ENCODE measurements at regions not wholly inside any gene's neighbourhood (a gene's known extent, or its start where the extent isn't known, plus 50 kb on each side); places are given as distances from the start of the nearest gene placed in this dataset.

- no peak for TF ChIP-seq EZH2 (IDR thresholded peaks at IDR 0.05; ENCODE audit: borderline replicate concordance, insufficient read depth, low read length, poor library complexity, severe bottlenecking)
- TF ChIP-seq, protein P1, sequence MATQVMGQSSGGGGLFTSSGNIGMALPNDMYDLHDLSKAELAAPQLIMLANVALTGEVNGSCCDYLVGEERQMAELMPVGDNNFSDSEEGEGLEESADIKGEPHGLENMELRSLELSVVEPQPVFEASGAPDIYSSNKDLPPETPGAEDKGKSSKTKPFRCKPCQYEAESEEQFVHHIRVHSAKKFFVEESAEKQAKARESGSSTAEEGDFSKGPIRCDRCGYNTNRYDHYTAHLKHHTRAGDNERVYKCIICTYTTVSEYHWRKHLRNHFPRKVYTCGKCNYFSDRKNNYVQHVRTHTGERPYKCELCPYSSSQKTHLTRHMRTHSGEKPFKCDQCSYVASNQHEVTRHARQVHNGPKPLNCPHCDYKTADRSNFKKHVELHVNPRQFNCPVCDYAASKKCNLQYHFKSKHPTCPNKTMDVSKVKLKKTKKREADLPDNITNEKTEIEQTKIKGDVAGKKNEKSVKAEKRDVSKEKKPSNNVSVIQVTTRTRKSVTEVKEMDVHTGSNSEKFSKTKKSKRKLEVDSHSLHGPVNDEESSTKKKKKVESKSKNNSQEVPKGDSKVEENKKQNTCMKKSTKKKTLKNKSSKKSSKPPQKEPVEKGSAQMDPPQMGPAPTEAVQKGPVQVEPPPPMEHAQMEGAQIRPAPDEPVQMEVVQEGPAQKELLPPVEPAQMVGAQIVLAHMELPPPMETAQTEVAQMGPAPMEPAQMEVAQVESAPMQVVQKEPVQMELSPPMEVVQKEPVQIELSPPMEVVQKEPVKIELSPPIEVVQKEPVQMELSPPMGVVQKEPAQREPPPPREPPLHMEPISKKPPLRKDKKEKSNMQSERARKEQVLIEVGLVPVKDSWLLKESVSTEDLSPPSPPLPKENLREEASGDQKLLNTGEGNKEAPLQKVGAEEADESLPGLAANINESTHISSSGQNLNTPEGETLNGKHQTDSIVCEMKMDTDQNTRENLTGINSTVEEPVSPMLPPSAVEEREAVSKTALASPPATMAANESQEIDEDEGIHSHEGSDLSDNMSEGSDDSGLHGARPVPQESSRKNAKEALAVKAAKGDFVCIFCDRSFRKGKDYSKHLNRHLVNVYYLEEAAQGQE (IDR thresholded peaks at IDR 0.05; ENCODE audit: borderline replicate concordance): no peak
- no peak for TF ChIP-seq TAF1 (IDR thresholded peaks at IDR 0.05; ENCODE audit: low read depth)
- TF ChIP-seq SMC3 (conservative IDR thresholded peaks at IDR 0.05; ENCODE audit: poor library complexity): peak; percentile 55
- no peak for TF ChIP-seq POLR2AphosphoS5 (IDR thresholded peaks at IDR 0.05)
- no peak for TF ChIP-seq EP300 (conservative IDR thresholded peaks at IDR 0.05; ENCODE audit: poor library complexity, severe bottlenecking)
- no peak for TF ChIP-seq MXI1 (conservative IDR thresholded peaks at IDR 0.05; ENCODE audit: poor library complexity, severe bottlenecking)
- peak; percentile 66 for TF ChIP-seq RAD21 (conservative IDR thresholded peaks at IDR 0.05)
- peak; percentile 59 for TF ChIP-seq CTCF (IDR thresholded peaks at IDR 0.05; ENCODE audit: poor library complexity, severe bottlenecking)
- no peak overlapping the region for H2AFZ ChIP-seq (ENCODE audit: low read depth, low read length)
- H3K9me2 ChIP-seq (ENCODE audit: insufficient read depth, low read length): no peaks in the 10 kb centered on the region
- H4K20me1 ChIP-seq (ENCODE audit: insufficient read depth): no peaks in the 10 kb centered on the region
- H3K4me3 ChIP-seq (ENCODE audit: low read length): no peak overlapping the region
- H3K9me3 ChIP-seq (ENCODE audit: low read length): no peaks in the 10 kb centered on the region
- H3K36me3 ChIP-seq (ENCODE audit: insufficient read depth, low read length): no peaks in the 10 kb centered on the region
- no peaks in the 10 kb centered on the region for H3K79me2 ChIP-seq (replicated peaks; ENCODE audit: insufficient read depth, low read length)
- H3F3A ChIP-seq (ENCODE audit: insufficient read depth, low read length, poor library complexity, severe bottlenecking): no peaks in the 10 kb centered on the region
- peak overlapping the region; percentile 15 for H3K27ac ChIP-seq (ENCODE audit: low read length)
- H3K9ac ChIP-seq (ENCODE audit: low read length): no peak overlapping the region
- H3K4me2 ChIP-seq (ENCODE audit: low read length): no peak overlapping the region
- no peaks in the 10 kb centered on the region for H3K27me3 ChIP-seq (ENCODE audit: insufficient read depth, low read depth, low read length)
Observed at GRCh38 chr1:209029737-209030136, 553.8 kb upstream of the CAMK1G start.

GRCh38 chr1:209030454-209031167 lies 552.9 kb upstream of the CAMK1G start:
- Histone ChIP-seq H2AFZ (ENCODE audit: low read depth, low read length) (no peak overlapping the region), H3K27me3 (ENCODE audit: insufficient read depth, low read depth, low read length) (no peaks in the 10 kb centered on the region)

More at GRCh38 chr1:209030454-209031167, 552.9 kb upstream of the CAMK1G start:
- Histone ChIP-seq H3K36me3 (ENCODE audit: insufficient read depth, low read length) (no peaks in the 10 kb centered on the region), H3K27ac (ENCODE audit: low read length) (peak overlapping the region; percentile 15), H3F3A (ENCODE audit: insufficient read depth, low read length, poor library complexity, severe bottlenecking) (no peaks in the 10 kb centered on the region), H3K4me2 (ENCODE audit: low read length) (no peak overlapping the region), H3K79me2 (replicated peaks; ENCODE audit: insufficient read depth, low read length) (no peaks in the 10 kb centered on the region), H3K9ac (ENCODE audit: low read length) (no peak overlapping the region), H3K9me3 (ENCODE audit: low read length) (no peaks in the 10 kb centered on the region), H4K20me1 (ENCODE audit: insufficient read depth) (no peaks in the 10 kb centered on the region), H3K4me3 (ENCODE audit: low read length) (no peak overlapping the region), H3K9me2 (ENCODE audit: insufficient read depth, low read length) (no peaks in the 10 kb centered on the region)
- TF ChIP-seq CTCF (IDR thresholded peaks at IDR 0.05; ENCODE audit: poor library complexity, severe bottlenecking): no peak
- TF ChIP-seq EP300 (conservative IDR thresholded peaks at IDR 0.05; ENCODE audit: poor library complexity, severe bottlenecking): peak; percentile 25
